Ovary (tissue), 3 donors: ENCODE measurements at regions not wholly inside any gene's neighbourhood (a gene's known extent, or its start where the extent isn't known, plus 50 kb on each side); places are given as distances from the start of the nearest gene placed in this dataset.

Source experiments
- EP300 ChIP-seq: sonication (generic); formaldehyde crosslinking; IDR thresholded peaks from one replicate; pipeline ENCODE4 v1.6.1; 2017; ENCODE audit warnings: antibody characterized with exemption
- POLR2A ChIP-seq: fragments of 450-650 bp; IDR thresholded peaks from one replicate; pipeline ENCODE4 v1.6.1; 2017; ENCODE audit warnings: antibody characterized with exemption, mild to moderate bottlenecking, moderate library complexity
- TF ChIP-seq, protein P1 (sequence below), 3 donors: fragments of 450-650 bp in 2 of 3; fragments of 200-600 bp in 1 of 3; IDR thresholded peaks; one replicate each; pipeline versions ENCODE4 v1.5.1 to v1.8.0; 2016 to 2022; ENCODE audit warnings: antibody characterized with exemption in 3 of 3, mild to moderate bottlenecking in 1 of 3
- donor health status: DM: no; HTN: no; CAD: no.

GRCh38 chr6:19128701-19129100 is 708.5 kb upstream of the ID4 start:
- TF ChIP-seq, protein P1, sequence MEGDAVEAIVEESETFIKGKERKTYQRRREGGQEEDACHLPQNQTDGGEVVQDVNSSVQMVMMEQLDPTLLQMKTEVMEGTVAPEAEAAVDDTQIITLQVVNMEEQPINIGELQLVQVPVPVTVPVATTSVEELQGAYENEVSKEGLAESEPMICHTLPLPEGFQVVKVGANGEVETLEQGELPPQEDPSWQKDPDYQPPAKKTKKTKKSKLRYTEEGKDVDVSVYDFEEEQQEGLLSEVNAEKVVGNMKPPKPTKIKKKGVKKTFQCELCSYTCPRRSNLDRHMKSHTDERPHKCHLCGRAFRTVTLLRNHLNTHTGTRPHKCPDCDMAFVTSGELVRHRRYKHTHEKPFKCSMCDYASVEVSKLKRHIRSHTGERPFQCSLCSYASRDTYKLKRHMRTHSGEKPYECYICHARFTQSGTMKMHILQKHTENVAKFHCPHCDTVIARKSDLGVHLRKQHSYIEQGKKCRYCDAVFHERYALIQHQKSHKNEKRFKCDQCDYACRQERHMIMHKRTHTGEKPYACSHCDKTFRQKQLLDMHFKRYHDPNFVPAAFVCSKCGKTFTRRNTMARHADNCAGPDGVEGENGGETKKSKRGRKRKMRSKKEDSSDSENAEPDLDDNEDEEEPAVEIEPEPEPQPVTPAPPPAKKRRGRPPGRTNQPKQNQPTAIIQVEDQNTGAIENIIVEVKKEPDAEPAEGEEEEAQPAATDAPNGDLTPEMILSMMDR (IDR thresholded peaks at IDR 0.05): no peak
- TF ChIP-seq EP300: no peak
- TF ChIP-seq POLR2A: no peak
